ENCODE measurements at regions not wholly inside any gene's neighbourhood (a gene's known extent, or its start where the extent isn't known, plus 50 kb on each side); places are given as distances from the start of the nearest gene placed in this dataset.

GRCh38 chr3:94985778-94986177 lies 922.9 kb downstream of the NSUN3 start:
- DNase-seq (ENCODE audit: low read depth): no peak

DNA sequence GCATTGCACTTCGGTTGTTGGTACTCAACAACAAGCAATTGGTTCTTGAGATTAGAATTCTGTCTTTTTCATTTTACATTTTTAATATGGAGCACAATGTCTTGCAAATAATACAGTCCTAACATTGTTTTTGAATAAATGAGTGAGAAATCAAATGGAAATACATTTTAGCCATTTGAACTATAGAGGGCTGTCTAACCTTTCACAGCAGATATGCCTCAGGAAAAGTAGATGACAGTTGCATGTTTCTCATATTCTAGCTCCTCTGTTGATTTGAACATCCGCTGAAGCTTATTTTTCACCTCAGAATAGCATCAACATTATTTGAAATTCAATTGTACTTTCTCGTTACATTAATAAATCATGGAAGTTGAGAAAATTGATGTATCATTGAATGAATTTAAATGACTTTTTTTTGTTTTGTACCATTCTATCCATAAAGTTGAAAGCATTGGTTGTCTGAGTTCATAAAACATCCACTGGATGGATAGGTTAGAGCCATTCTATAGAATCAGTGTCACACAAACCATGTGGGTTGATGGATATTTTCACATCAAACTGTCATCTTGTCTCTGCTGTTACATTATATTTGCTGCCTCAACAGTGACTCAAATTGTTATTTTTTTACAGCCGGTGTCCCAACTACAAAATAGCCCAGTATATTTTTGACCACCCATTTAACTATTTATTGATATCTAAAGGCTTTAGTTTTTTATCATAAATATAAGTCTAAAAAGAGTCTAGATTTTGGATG lies 928.3 kb downstream of the NSUN3 start:
- DNase-seq (ENCODE audit: low read depth): no peak

DNA sequence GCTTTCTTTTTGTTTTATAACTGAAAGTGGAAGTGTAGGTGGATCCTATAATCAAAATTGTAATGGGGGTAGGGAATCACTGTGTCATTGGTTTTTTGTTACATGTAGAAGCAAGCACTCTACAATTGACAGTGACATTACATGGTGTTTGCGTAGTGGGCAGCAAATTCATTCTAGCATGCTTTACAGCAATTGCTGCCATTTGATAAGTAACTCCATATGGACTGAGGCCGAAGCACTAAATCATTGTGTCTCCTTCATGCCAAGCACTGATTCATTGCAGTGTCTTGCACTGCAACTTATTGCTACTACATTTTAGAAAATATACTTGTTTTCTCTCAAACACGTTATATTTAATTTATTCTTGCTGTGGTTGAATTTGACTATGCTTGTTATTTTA lies 933.9 kb downstream of the NSUN3 start:
- DNase-seq (ENCODE audit: low read depth): no peak

DNA sequence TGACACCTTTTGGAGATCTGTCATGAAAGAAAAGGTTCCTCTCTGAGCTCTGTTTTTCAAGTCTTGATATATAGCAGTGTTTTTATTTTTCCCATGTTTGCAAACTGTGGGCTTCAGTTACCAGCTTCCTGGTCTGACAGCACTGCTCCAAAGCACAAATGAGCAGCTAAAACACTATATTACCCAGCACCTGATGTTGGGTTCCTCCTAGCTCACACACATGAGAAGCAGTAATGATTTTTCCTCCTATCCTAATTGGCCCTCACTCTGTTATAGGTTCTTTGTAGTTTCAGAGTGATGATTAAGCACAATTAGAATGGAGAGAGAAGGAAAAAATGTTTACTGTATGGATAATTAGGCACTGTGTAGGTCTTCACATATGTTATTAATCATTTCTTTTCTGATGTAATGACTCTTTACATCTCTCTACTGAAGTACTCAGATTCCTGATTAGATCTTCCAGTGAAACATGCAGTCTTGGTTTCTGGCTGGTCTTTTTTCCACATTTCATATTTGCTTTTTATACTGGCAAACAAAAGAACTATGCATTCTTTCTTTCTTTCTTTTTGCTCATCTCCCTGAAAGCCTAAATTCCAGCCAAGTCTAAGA lies 939.7 kb downstream of the NSUN3 start:
- DNase-seq (ENCODE audit: low read depth): no peak

GRCh38 chr3:95028688-95029087 lies 965.8 kb downstream of the NSUN3 start:
- no peak for DNase-seq (ENCODE audit: low read depth)

- no peak for DNase-seq (ENCODE audit: low read depth)
Measured at GRCh38 chr3:95029644-95030043, 966.8 kb downstream of the NSUN3 start.

DNA sequence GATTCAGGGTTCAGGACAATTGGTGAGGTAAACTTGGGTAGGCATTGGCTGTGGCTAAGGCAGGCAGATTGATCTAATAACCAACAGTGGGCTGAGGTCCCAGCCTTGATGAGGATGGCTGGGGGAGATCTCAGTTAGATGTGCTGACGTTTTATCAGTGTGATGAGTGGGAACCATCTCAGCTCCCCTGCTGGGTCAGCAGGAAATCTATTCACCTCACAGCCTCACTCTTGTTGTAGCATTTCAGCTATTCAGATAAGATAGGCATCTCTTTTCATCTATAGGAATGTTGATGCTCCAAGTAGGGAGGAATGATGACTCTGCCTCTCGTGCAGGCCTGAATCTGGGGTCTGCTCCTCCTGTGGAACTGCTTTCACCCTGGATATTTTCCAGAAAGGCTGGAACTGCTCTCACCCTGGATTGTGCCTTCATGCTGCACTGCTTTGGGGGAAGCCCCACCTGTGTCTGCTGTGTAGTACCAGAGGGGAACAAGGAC lies 973.7 kb downstream of the NSUN3 start:
- DNase-seq (ENCODE audit: low read depth): no peak

- no peak for DNase-seq (ENCODE audit: low read depth)
Measured at GRCh38 chr3:95037097-95037496, 974.2 kb downstream of the NSUN3 start.

- no peak for DNase-seq (ENCODE audit: low read depth)
Measured at GRCh38 chr3:95037927-95038326, 975.1 kb downstream of the NSUN3 start.

DNA sequence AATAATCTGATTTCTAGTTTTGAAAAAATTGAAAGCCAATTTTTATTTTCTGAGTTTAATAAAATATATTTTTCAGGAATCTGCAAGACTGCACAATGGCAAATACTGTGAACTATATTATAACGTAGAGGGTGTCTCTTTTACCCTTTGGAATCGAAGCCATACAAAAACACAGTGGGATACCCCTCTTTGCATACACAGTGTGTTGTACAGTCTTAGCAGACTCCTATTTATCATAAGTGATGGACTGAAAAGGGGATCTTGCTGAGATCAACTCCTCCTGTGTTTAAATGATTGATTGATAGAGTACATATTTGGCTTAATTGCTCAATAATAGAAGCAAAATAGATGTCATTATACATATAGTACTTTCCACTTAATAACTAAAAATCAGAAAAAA lies 981.2 kb downstream of the NSUN3 start:
- no peak for DNase-seq (ENCODE audit: low read depth)

DNA sequence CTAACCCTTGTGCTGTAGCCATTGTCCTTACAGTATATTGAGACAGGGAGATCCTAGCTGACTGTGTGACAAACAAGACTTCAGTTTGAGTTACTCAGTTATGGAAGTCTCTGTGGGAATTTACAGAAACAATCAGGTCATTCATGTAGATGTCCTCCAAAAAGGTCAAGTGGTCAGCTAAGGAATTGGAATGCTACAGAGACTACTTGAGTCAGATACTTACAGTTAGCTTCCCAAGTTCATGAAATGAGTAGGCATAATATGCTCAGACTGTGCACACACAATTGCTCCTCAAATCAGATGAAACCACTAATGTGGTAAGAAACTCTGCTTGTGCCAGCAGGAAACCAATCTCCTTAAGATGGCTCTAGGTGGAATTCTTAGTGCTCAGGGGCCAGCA lies 985.7 kb downstream of the NSUN3 start:
- DNase-seq (ENCODE audit: low read depth): no peak

DNA sequence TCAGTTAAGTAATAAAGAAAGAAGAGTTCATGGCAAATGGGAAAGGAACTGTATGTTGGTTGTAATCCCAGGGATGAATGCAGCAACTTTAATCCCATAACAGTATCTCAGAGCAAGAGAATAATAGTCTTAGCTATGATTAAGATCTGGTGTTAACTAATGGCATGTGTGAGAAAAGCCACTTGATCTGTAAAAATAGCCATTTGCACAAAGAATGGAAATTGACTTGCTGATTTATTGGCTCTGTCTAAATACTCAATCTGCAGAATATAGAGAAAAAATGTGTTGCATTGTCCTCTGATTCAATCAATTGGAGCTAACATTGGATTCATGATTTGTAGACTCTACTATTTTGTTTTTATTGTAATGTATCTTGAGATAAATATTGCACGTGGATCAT lies 987.0 kb downstream of the NSUN3 start:
- no peak for DNase-seq (ENCODE audit: low read depth)

DNA sequence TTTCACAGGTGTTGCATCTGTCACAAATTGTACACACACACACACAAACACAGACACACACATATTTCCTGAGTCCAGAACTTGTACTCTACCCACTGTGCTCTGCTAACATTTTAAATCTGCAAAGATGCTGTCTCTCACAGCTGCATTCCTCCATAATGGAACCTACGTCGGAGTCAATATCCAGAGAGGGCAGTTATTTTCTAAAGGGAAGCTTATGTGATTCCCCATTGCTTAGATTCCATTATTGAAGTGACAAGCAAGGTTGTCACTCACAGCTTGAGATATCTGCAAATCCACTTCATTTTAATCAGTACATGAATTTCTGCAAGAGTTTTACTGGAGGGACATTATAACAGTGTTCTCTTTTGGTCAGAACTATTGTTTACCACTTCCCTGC lies 992.4 kb downstream of the NSUN3 start:
- no peak for DNase-seq (ENCODE audit: low read depth)

GRCh38 chr3:95082191-95082590 lies 1019.3 kb downstream of the NSUN3 start:
- no peak for DNase-seq (ENCODE audit: low read depth)

- no peak for DNase-seq (ENCODE audit: low read depth)
Measured at GRCh38 chr3:95084738-95085137, 1021.9 kb downstream of the NSUN3 start.

GRCh38 chr3:95088464-95088863 lies 1025.6 kb downstream of the NSUN3 start:
- DNase-seq (ENCODE audit: low read depth): no peak

DNA sequence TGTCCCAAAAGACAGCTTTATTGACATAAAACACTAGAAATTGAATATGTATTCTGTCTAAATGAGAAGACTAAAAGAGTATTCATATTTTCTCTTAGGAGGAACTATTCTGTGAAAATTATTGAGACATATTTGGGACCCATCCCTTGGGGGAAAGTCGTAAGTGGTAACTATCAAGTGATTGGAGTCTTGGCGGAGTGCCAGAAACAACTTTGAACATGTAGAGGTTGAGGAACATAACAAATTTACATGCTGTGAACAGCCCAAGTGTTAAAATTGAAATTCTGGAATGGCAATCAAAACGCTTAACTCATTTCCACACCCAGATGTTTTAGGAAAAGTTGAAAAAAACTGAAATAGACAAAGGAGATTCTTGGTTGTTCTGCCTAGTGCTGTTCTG lies 1034.6 kb downstream of the NSUN3 start:
- DNase-seq (ENCODE audit: low read depth): no peak

DNA sequence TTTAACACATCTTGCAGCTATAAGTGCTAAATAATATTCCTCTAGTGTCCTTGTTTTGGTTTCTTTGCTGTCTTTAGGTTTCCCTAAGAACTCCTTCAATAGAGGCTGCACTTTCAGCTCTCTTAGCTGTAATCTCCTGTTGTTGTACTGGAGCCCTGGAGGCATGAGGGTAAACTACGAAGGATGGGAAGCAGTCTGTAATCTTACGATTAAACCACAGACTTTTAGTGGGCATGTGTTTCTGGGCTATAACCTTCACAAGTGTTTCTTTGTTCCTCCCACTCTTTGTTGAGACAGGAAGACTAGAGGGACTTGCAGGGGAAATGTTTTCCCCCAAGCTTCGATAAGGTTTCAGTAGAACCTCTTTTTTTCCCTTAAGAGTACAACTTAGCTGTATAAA lies 1058.1 kb downstream of the NSUN3 start:
- DNase-seq (ENCODE audit: low read depth): no peak

DNA sequence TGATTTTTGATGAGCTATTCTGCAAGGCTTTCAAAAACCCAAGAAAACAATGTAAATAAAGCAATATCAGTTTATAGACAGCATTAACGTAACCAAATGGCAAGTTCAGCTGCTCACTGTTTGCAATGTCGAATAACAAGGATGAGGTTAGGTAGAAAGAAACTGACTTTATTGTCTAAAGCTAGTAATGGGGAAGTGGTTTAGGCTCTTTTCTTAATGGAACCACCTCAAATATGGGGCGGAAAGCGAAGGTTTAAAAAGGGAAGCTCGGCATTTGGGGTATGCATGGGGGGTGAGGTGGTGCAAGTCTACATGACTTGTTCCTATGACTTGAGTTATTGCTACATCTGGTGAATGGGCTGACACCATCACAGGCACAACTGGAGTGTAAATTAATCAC lies 1060.2 kb downstream of the NSUN3 start:
- no peak for DNase-seq (ENCODE audit: low read depth)

DNA sequence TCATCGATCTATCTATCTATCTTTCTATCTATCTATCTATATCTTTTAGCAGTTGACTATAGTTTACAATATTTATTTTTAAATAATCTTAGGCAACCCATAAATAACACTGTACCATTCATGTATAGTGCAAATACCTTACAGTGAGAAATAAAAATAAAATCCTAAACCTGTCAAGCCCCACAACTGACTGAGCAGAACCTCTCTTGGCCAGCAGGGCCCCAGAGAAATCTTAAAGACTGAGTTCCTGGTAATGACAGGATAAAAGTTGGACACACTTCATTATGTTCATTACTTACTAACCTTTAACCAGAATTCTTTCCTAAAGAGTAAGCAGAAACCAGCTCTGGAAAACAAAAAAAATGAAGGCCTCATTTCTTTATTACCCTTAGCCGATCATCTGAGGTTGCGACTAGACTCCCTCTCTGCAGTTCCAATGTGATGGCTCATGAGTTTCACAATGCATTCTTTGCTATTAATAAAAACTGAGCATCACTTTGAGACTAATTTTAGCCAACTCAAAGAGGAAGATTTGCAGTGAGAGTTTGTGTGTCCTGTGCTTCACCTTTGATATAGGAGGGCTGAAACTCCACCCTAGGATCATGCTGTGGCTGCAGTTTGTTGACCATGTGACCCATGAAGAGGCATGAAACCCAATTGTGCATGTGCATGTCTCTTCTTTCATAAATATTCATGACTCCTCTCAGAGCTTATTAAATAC lies 1072.0 kb downstream of the NSUN3 start:
- no peak for DNase-seq (ENCODE audit: low read depth)

DNA sequence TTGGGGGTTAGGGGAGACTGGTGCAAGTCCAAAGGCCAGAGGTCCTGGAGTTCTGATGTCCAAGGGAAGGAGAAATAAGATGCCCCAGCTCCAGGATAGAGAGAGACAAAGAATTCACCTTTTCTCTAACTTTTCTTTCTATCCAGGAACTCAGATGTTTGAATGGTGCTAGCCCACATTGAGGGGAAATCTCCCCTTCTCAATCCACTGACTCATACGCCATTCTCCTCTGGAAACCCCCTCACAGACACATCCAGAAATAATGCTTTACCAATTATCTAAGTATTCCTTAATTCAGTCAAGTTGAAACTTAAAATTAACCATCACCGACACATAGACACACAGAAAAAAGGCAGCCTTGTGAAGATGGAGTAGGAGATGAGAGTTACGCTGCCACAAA lies 1085.2 kb downstream of the NSUN3 start:
- no peak for DNase-seq (ENCODE audit: low read depth)

DNA sequence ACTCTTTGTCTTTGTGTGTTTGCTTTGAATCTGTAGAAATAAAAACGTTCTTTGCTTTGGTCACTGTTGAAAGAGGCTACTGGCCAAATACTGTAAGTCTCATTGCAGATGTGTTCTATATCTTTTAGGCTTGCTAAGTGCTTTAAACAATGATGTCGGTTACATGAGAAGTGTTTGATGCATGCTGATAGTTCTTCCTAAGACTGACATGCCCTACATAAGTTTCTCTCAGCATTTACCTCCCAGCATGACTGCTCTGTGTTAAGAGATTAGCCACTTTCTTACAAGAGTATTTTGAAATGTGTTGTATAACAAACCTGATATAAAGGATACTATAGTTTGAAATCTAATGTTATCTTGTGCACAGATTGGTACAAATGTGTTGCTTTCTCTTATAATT lies 1088.7 kb downstream of the NSUN3 start:
- DNase-seq (ENCODE audit: low read depth): no peak

DNA sequence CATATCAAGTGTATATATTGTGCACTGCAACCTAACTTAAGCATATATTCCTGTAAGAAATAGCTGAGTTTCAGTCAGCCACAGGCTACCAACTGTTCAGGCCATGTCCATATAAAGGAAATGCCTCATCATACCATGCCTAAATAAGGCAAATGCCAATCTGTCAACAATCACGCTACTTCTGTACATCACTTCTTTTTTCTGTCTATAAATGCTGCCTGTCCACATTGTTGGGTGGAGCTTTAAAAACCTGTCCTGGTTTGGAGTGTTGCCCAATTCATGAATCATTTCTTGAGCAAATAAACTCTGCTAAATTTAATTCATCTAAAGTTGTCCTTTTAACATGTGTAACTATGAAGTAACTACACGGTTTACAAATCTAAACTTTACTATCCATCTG lies 1091.9 kb downstream of the NSUN3 start:
- no peak for DNase-seq (ENCODE audit: low read depth)
